ENCODE measurements at regions not wholly inside any gene's neighbourhood (a gene's known extent, or its start where the extent isn't known, plus 50 kb on each side); places are given as distances from the start of the nearest gene placed in this dataset.
"Not testable (repeated sequence)": the region's sequence is repeated elsewhere in the genome, so short reads cannot be mapped to it uniquely, and the experiment has no call there.

GRCh38 chr15:59791079-59791478 lies 102.0 kb upstream of the BNIP2 start:
- Mint-ChIP-seq H3K27ac (no peak overlapping the region), H3K4me3 (no peak overlapping the region), H3K36me3 (ENCODE audit: low read depth) (no peaks in the 10 kb centered on the region), H3K4me1 (peaks cover 20% of the 10 kb centered on the region), H3K9me3 (no peaks in the 10 kb centered on the region), H3K27me3 (ENCODE audit: low read depth) (peaks cover 11% of the 10 kb centered on the region)
- no peak for TF ChIP-seq CTCF (IDR thresholded peaks at IDR 0.05; ENCODE audit: unreplicated experiment in 3 of 3)

GRCh38 chr15:59786466-59786865 lies 97.3 kb upstream of the BNIP2 start:
- not testable (repeated sequence) for H3K4me1 Mint-ChIP-seq, H3K27ac Mint-ChIP-seq

GRCh38 chr15:59785981-59786380 lies 96.9 kb upstream of the BNIP2 start:
- not testable (repeated sequence) for H3K4me1 Mint-ChIP-seq; H3K36me3 Mint-ChIP-seq (ENCODE audit: low read depth); H3K4me3 Mint-ChIP-seq; H3K9me3 Mint-ChIP-seq; H3K27ac Mint-ChIP-seq
- H3K27me3 Mint-ChIP-seq (ENCODE audit: low read depth), result peaks cover 13% of the 10 kb centered on the region

More at GRCh38 chr15:59786466-59786865, 97.3 kb upstream of the BNIP2 start:
- not testable (repeated sequence) for H3K9me3 Mint-ChIP-seq; H3K4me3 Mint-ChIP-seq; H3K36me3 Mint-ChIP-seq (ENCODE audit: low read depth)
- H3K27me3 Mint-ChIP-seq (ENCODE audit: low read depth), result peaks cover 13% of the 10 kb centered on the region

- H3K4me1 Mint-ChIP-seq; H3K4me3 Mint-ChIP-seq; H3K36me3 Mint-ChIP-seq (ENCODE audit: low read depth); H3K27ac Mint-ChIP-seq; H3K9me3 Mint-ChIP-seq; H3K27me3 Mint-ChIP-seq (ENCODE audit: low read depth): not testable (repeated sequence)
These were observed 94.8 kb upstream of the BNIP2 start for GRCh38 chr15:59783774-59784520.

- peaks cover 4% of the 10 kb centered on the region for H3K9me3 Mint-ChIP-seq
- H3K27ac Mint-ChIP-seq, result no peak overlapping the region
- TF ChIP-seq CTCF (IDR thresholded peaks at IDR 0.05; ENCODE audit: unreplicated experiment in 3 of 3), result no peak
- H3K4me3 Mint-ChIP-seq, result no peak overlapping the region
- no peaks in the 10 kb centered on the region for H3K36me3 Mint-ChIP-seq (ENCODE audit: low read depth)
- H3K4me1 Mint-ChIP-seq, result no peaks in the 10 kb centered on the region
- peaks cover 3% of the 10 kb centered on the region for H3K27me3 Mint-ChIP-seq (ENCODE audit: low read depth)
These were observed 90.0 kb upstream of the BNIP2 start for GRCh38 chr15:59779110-59779509.

GRCh38 chr15:59764775-59765174 lies 75.7 kb upstream of the BNIP2 start:
- Mint-ChIP-seq H3K27me3 (ENCODE audit: low read depth) (peaks cover 4% of the 10 kb centered on the region), H3K4me1 (no peaks in the 10 kb centered on the region), H3K36me3 (ENCODE audit: low read depth) (no peaks in the 10 kb centered on the region), H3K27ac (no peak overlapping the region), H3K4me3 (no peak overlapping the region), H3K9me3 (no peaks in the 10 kb centered on the region)
- no peak for TF ChIP-seq CTCF (IDR thresholded peaks at IDR 0.05; ENCODE audit: unreplicated experiment in 3 of 3)

- Mint-ChIP-seq H3K4me1 (no peaks in the 10 kb centered on the region), H3K4me3 (no peak overlapping the region), H3K9me3 (no peaks in the 10 kb centered on the region), H3K27ac (no peak overlapping the region), H3K36me3 (ENCODE audit: low read depth) (no peaks in the 10 kb centered on the region), H3K27me3 (ENCODE audit: low read depth) (peaks cover 4% of the 10 kb centered on the region)
- TF ChIP-seq CTCF (IDR thresholded peaks at IDR 0.05; ENCODE audit: unreplicated experiment in 3 of 3), result no peak
These were observed 73.4 kb upstream of the BNIP2 start for GRCh38 chr15:59762558-59762957.

GRCh38 chr15:59760256-59760655 lies 71.1 kb upstream of the BNIP2 start:
- not testable (repeated sequence) for H3K27ac Mint-ChIP-seq; H3K4me3 Mint-ChIP-seq; H3K4me1 Mint-ChIP-seq; H3K36me3 Mint-ChIP-seq (ENCODE audit: low read depth); H3K27me3 Mint-ChIP-seq (ENCODE audit: low read depth); H3K9me3 Mint-ChIP-seq
